ENCODE measurements at regions not wholly inside any gene's neighbourhood (a gene's known extent, or its start where the extent isn't known, plus 50 kb on each side); places are given as distances from the start of the nearest gene placed in this dataset.
"Not testable (repeated sequence)": the region's sequence is repeated elsewhere in the genome, so short reads cannot be mapped to it uniquely, and the experiment has no call there.

GRCh38 chr9:65403721-65404120, 118.7 kb upstream of the FOXD4L5 start:
- no peak for DNase-seq
- in situ Hi-C loops (cut with HindIII; ENCODE audit: low pct_ligation_motif_present, low pct_unique_long_range_greater_than_20kb, low sequenced_read_pairs) = no loop called here

- DNase-seq; in situ Hi-C loops (cut with HindIII; ENCODE audit: low pct_ligation_motif_present, low pct_unique_long_range_greater_than_20kb, low sequenced_read_pairs): not testable (repeated sequence)
These were observed 118.1 kb upstream of the FOXD4L5 start for GRCh38 chr9:65403072-65403471.

GRCh38 chr9:65402206-65402870, 117.3 kb upstream of the FOXD4L5 start:
- in situ Hi-C loops (cut with HindIII; ENCODE audit: low pct_ligation_motif_present, low pct_unique_long_range_greater_than_20kb, low sequenced_read_pairs); DNase-seq: not testable (repeated sequence)

GRCh38 chr9:65401456-65402045, 116.5 kb upstream of the FOXD4L5 start:
- DNase-seq; in situ Hi-C loops (cut with HindIII; ENCODE audit: low pct_ligation_motif_present, low pct_unique_long_range_greater_than_20kb, low sequenced_read_pairs): not testable (repeated sequence)

- in situ Hi-C loops (cut with HindIII; ENCODE audit: low pct_ligation_motif_present, low pct_unique_long_range_greater_than_20kb, low sequenced_read_pairs) = no loop called here
- DNase-seq = no peak
These were observed 115.9 kb upstream of the FOXD4L5 start for GRCh38 chr9:65400886-65401285.

GRCh38 chr9:65397763-65398719, 113.0 kb upstream of the FOXD4L5 start:
- DNase-seq; in situ Hi-C loops (cut with HindIII; ENCODE audit: low pct_ligation_motif_present, low pct_unique_long_range_greater_than_20kb, low sequenced_read_pairs): not testable (repeated sequence)

GRCh38 chr9:65397226-65397625, 112.2 kb upstream of the FOXD4L5 start:
- in situ Hi-C loops (cut with HindIII; ENCODE audit: low pct_ligation_motif_present, low pct_unique_long_range_greater_than_20kb, low sequenced_read_pairs); DNase-seq: not testable (repeated sequence)

- DNase-seq; in situ Hi-C loops (cut with HindIII; ENCODE audit: low pct_ligation_motif_present, low pct_unique_long_range_greater_than_20kb, low sequenced_read_pairs): not testable (repeated sequence)
These were observed 111.6 kb upstream of the FOXD4L5 start for GRCh38 chr9:65396601-65397000.

- DNase-seq; in situ Hi-C loops (cut with HindIII; ENCODE audit: low pct_ligation_motif_present, low pct_unique_long_range_greater_than_20kb, low sequenced_read_pairs): not testable (repeated sequence)
These were observed 110.8 kb upstream of the FOXD4L5 start for GRCh38 chr9:65395789-65396188.

GRCh38 chr9:65395121-65395520, 110.1 kb upstream of the FOXD4L5 start:
- DNase-seq; in situ Hi-C loops (cut with HindIII; ENCODE audit: low pct_ligation_motif_present, low pct_unique_long_range_greater_than_20kb, low sequenced_read_pairs): not testable (repeated sequence)

- DNase-seq; in situ Hi-C loops (cut with HindIII; ENCODE audit: low pct_ligation_motif_present, low pct_unique_long_range_greater_than_20kb, low sequenced_read_pairs): not testable (repeated sequence)
These were observed 108.3 kb upstream of the FOXD4L5 start for GRCh38 chr9:65393111-65393810.

- DNase-seq; in situ Hi-C loops (cut with HindIII; ENCODE audit: low pct_ligation_motif_present, low pct_unique_long_range_greater_than_20kb, low sequenced_read_pairs): not testable (repeated sequence)
These were observed 107.6 kb upstream of the FOXD4L5 start for GRCh38 chr9:65392611-65393010.

GRCh38 chr9:65389710-65390109, 104.7 kb upstream of the FOXD4L5 start:
- DNase-seq; in situ Hi-C loops (cut with HindIII; ENCODE audit: low pct_ligation_motif_present, low pct_unique_long_range_greater_than_20kb, low sequenced_read_pairs): not testable (repeated sequence)

GRCh38 chr9:65389216-65389615, 104.2 kb upstream of the FOXD4L5 start:
- DNase-seq; in situ Hi-C loops (cut with HindIII; ENCODE audit: low pct_ligation_motif_present, low pct_unique_long_range_greater_than_20kb, low sequenced_read_pairs): not testable (repeated sequence)

- in situ Hi-C loops (cut with HindIII; ENCODE audit: low pct_ligation_motif_present, low pct_unique_long_range_greater_than_20kb, low sequenced_read_pairs) = not testable (repeated sequence)
- peak; percentile 73 for DNase-seq
These were observed 101.7 kb upstream of the FOXD4L5 start for GRCh38 chr9:65386699-65387098.

GRCh38 chr9:65386191-65386590, 101.2 kb upstream of the FOXD4L5 start:
- in situ Hi-C loops (cut with HindIII; ENCODE audit: low pct_ligation_motif_present, low pct_unique_long_range_greater_than_20kb, low sequenced_read_pairs) = not testable (repeated sequence)

GRCh38 chr9:65385655-65386024, 100.6 kb upstream of the FOXD4L5 start:
- in situ Hi-C loops (cut with HindIII; ENCODE audit: low pct_ligation_motif_present, low pct_unique_long_range_greater_than_20kb, low sequenced_read_pairs); DNase-seq: not testable (repeated sequence)

More at GRCh38 chr9:65386191-65386590, 101.2 kb upstream of the FOXD4L5 start:
- DNase-seq = not testable (repeated sequence)

Measured in ACHN (cell line).